ENCODE measurements at regions not wholly inside any gene's neighbourhood (a gene's known extent, or its start where the extent isn't known, plus 50 kb on each side); places are given as distances from the start of the nearest gene placed in this dataset.

DNA sequence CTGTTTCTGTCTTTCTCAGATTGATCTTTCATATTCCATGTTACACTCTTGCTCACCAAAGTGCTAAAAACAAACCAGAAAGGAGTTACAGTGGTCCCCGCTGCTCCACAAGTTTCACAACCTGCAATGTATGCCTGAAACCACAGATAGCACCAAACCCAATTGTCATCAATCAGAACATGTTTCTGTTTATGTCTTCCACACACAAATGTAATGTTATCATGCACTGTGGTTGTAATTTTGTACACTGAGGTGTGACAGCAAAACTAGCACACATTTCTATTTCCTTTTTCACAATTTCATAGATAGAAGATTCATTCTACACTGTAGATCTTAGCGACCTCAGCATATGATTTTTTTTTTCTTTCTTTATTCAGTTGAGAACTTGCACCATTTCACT is 1045.9 kb upstream of the RAG2 start:
- in situ Hi-C loops (cut with MboI; ENCODE audit: low sequenced_read_pairs, unreplicated experiment), result no loop called here
- no peak for TF ChIP-seq CTCF (IDR thresholded peaks at IDR 0.05; ENCODE audit: borderline replicate concordance, control extremely low read depth, extremely low read depth, insufficient read depth, missing control alignments)
- DNase-seq (ENCODE audit: low spot score), result no peak

DNA sequence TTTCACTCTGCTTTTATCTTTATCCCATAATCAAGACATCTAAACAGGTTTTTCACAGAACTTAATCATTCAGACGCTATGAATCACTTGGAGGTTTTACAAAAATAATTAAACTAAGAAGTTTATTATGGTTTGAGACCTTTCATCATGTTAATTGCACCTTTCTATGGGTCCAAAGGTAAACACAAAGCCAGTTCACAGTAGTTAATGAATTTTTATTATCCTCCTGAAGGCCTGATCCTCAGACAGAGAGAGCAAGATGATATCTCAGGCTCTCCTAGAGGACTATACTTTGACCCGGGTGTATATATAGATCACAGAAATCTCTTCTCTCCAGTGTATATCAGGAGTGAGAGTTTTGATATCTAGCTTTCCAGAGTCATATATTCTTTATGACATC is 1044.3 kb upstream of the RAG2 start:
- in situ Hi-C loops (cut with MboI; ENCODE audit: low sequenced_read_pairs, unreplicated experiment), result no loop called here
- DNase-seq (ENCODE audit: low spot score), result no peak
- no peak for TF ChIP-seq CTCF (IDR thresholded peaks at IDR 0.05; ENCODE audit: borderline replicate concordance, control extremely low read depth, extremely low read depth, insufficient read depth, missing control alignments)

- in situ Hi-C loops (cut with MboI; ENCODE audit: low sequenced_read_pairs, unreplicated experiment), result no loop called here
- no peak for TF ChIP-seq CTCF (IDR thresholded peaks at IDR 0.05; ENCODE audit: borderline replicate concordance, control extremely low read depth, extremely low read depth, insufficient read depth, missing control alignments)
- DNase-seq (ENCODE audit: low spot score), result no peak
These were observed 1034.7 kb upstream of the RAG2 start for GRCh38 chr11:37632748-37633147.

DNA sequence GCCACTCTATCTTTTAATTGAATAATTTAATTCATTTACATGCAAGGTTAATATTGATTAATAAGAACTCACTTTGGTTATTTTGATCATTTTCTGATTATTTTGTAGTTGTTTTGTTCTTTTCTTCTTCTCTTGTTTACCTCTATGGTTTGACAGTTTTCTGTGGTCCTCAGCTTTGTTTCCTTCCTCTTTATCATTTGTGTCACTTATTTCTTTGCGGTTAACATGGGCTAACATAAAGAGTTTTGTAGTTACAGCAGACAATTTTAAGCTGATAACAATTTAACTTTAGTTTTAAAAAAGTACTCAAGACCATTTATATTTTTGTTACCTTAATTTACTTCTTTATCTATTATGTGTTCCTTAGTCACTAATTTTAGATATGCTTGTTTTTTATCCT is 1032.8 kb upstream of the RAG2 start:
- DNase-seq (ENCODE audit: low spot score), result no peak
- in situ Hi-C loops (cut with MboI; ENCODE audit: low sequenced_read_pairs, unreplicated experiment), result no loop called here
- no peak for TF ChIP-seq CTCF (IDR thresholded peaks at IDR 0.05; ENCODE audit: borderline replicate concordance, control extremely low read depth, extremely low read depth, insufficient read depth, missing control alignments)

DNA sequence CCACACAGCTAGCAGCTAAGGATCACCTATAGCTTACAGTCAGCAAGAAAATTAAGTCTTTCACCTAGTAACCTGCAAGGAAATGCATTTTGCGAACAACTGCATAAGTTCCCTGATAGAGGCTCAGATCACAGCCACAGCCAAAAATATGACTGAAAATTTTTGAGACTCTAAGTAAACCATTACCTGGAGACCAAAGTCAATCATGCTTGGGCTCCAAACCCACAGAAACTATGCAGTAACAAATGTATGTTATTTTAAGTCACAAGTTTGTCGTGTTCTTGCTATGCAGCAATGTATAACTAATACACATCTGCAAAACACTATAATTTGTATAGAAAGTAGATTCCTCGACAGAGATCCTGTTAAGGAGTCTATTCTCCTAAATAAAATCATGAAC is 1025.7 kb upstream of the RAG2 start:
- in situ Hi-C loops (cut with MboI; ENCODE audit: low sequenced_read_pairs, unreplicated experiment), result no loop called here
- TF ChIP-seq CTCF (IDR thresholded peaks at IDR 0.05; ENCODE audit: borderline replicate concordance, control extremely low read depth, extremely low read depth, insufficient read depth, missing control alignments), result no peak
- no peak for DNase-seq (ENCODE audit: low spot score)

DNA sequence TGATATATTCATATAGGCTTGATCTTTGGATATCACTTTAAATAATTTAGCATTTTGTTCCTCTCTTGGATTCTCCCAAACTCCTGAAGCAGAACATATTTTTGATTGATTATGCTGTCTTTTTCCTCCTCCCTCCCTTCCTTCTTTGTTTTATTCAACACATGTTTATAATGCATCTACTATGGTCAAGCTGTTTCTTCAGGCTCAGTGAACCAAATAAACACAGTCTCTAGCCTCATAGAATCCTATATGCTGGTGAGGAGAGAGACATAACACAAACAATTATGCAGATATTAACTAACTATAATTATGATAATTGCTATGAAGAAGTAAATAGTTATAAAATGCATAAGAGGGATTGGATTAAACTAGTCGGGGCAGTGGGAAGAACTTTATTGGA is 1023.6 kb upstream of the RAG2 start:
- TF ChIP-seq CTCF (IDR thresholded peaks at IDR 0.05; ENCODE audit: borderline replicate concordance, control extremely low read depth, extremely low read depth, insufficient read depth, missing control alignments), result no peak
- in situ Hi-C loops (cut with MboI; ENCODE audit: low sequenced_read_pairs, unreplicated experiment), result no loop called here
- DNase-seq (ENCODE audit: low spot score), result no peak

DNA sequence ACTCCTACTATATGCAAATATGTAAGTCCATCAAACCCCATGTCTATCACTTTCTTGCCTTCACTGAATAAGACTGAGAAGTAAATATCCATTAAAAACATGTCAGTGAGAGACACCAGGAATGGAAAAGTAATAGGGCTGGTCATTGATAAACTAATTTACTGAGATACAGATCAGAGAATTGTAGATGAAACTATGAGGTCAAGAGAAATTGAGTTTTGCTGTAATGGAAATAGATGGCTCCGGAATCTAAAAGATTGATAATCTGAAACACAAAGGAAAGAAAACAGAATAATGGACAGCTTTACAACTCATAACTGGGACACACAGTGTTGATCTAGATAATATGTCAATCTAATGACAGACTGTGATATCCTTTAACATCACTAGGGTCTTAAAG is 1018.3 kb upstream of the RAG2 start:
- no peak for DNase-seq (ENCODE audit: low spot score)
- TF ChIP-seq CTCF (IDR thresholded peaks at IDR 0.05; ENCODE audit: borderline replicate concordance, control extremely low read depth, extremely low read depth, insufficient read depth, missing control alignments), result no peak
- in situ Hi-C loops (cut with MboI; ENCODE audit: low sequenced_read_pairs, unreplicated experiment), result no loop called here

Measured in GM13976 (cell line).